Immature natural killer cell (primary cell): ENCODE measurements at regions not wholly inside any gene's neighbourhood (a gene's known extent, or its start where the extent isn't known, plus 50 kb on each side); places are given as distances from the start of the nearest gene placed in this dataset.

ENCODE experiments used
- DNase-seq, 3 donors: peaks; one replicate each; pipeline ENCODE4 v3.0.0; 2022; ENCODE audit warnings: mixed read lengths in 1 of 3
- H3K27ac Mint-ChIP-seq, 6 donors: one replicate each; pipeline ENCODE4 v1.8.0; 2020; ENCODE audit warnings: mixed read lengths in 6 of 6, mild to moderate bottlenecking in 5 of 6, inconsistent platforms in 4 of 6, moderate library complexity in 3 of 6
- H3K27me3 Mint-ChIP-seq, 3 donors: one replicate each; pipeline ENCODE4 v1.8.0; 2020 to 2021; ENCODE audit warnings: low read depth in 3 of 3, mild to moderate bottlenecking in 3 of 3, mixed read lengths in 3 of 3, moderate library complexity in 3 of 3, inconsistent platforms in 1 of 3
- H3K36me3 Mint-ChIP-seq, 3 donors: one replicate each; pipeline ENCODE4 v1.8.0; 2020; ENCODE audit warnings: mixed read lengths in 3 of 3, inconsistent platforms in 2 of 3, mild to moderate bottlenecking in 2 of 3
- H3K4me1 Mint-ChIP-seq, 2 donors: one replicate each; pipeline ENCODE4 v1.8.0; 2020; ENCODE audit warnings: inconsistent platforms in 2 of 2, mild to moderate bottlenecking in 2 of 2, mixed read lengths in 2 of 2, moderate library complexity in 1 of 2
- H3K4me3 Mint-ChIP-seq, 5 donors: one replicate each; pipeline ENCODE4 v1.8.0; 2020; ENCODE audit warnings: mild to moderate bottlenecking in 5 of 5, mixed read lengths in 5 of 5, inconsistent platforms in 3 of 5, moderate library complexity in 3 of 5
- H3K9me3 Mint-ChIP-seq, 6 donors: one replicate each; pipeline ENCODE4 v1.8.0; 2020; ENCODE audit warnings: mild to moderate bottlenecking in 6 of 6, mixed read lengths in 6 of 6, inconsistent platforms in 4 of 6, moderate library complexity in 3 of 6

DNA sequence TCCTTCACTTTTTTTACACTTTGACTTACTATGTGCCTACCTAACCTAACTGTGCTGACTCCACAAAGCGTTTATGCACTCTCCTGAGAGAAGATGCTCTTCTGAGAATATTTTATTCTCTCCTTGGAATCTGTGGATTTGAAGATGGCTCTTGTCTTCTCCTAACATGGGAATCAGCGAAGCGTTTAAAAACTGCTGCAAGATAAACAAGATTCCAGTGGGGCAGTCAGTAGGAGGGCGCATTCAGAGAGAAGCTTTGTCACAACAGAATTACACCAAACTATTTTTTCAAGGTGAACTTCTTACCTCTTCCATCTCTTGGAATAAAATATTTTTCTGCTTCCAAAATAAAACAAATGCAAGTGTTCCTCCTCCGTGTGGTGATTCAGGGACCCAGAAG lies 113.1 kb downstream of the FOXD2 start:
- no peak for DNase-seq
- H3K27me3 Mint-ChIP-seq = peaks cover 0 to 3% (median 2%) of the 10 kb centered on the region in 3 donors
- no peaks in the 10 kb centered on the region for H3K4me1 Mint-ChIP-seq
- H3K9me3 Mint-ChIP-seq = no peaks in the 10 kb centered on the region
- no peak overlapping the region for H3K27ac Mint-ChIP-seq
- H3K36me3 Mint-ChIP-seq = no peaks in the 10 kb centered on the region
- H3K4me3 Mint-ChIP-seq = no peak overlapping the region

DNA sequence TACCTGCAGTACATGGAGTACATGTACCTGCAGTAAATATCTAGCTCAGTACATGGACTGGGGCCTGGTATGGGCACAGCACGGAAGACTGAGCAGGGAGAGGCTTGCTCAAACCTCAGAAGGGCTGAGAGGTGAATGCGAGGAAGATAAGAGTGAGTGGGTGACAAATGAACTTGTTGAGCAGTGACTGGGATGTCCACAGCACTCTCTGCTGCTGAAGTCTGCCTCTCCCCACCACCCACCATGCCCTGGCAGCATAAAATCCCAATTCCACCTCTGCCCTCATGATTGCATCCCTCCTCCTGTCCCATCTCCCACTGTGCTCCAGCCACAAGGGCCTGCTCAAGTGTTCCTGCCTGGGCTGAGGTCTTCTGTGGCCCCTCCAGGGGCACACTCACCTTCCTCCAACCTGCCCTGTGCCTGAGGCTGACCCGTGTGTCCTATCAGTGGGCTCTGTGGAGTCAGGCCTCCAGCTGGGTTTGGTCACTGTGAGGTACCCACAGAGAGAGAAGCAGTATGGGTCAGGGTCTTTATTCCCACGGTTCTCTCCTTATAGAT lies 114.2 kb downstream of the FOXD2 start:
- no peaks in the 10 kb centered on the region for H3K36me3 Mint-ChIP-seq
- H3K9me3 Mint-ChIP-seq = no peaks in the 10 kb centered on the region
- H3K4me3 Mint-ChIP-seq = no peak overlapping the region
- no peak overlapping the region for H3K27ac Mint-ChIP-seq
- no peaks in the 10 kb centered on the region for H3K4me1 Mint-ChIP-seq
- H3K27me3 Mint-ChIP-seq = peaks cover 0 to 10% (median 2%) of the 10 kb centered on the region in 3 donors
- DNase-seq = no peak

DNA sequence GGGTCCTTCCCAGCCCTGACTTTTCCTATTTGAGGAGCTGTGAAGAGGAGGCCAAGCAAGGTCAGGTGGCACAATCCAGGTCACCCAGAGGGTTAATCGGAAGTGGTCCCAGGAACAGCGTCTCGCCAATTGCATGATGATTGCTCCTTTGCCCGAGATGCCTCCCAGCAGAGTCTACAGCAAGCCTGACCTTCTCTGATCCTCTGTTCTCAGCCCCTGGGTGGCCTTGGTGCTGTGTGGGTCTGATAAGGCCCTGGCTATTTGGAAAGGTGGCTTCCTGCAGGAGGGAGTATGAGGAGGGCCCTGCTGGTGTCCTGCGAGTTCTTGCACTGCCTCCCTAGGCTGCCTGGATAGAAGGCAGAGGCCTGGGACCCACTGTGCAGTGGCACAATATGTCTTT lies 116.2 kb downstream of the FOXD2 start:
- DNase-seq = no peak
- H3K4me1 Mint-ChIP-seq = no peaks in the 10 kb centered on the region
- no peaks in the 10 kb centered on the region for H3K9me3 Mint-ChIP-seq
- H3K36me3 Mint-ChIP-seq = no peaks in the 10 kb centered on the region
- H3K27ac Mint-ChIP-seq = no peak overlapping the region
- no peak overlapping the region for H3K4me3 Mint-ChIP-seq
- peaks cover 0 to 10% (median 2%) of the 10 kb centered on the region in 3 donors for H3K27me3 Mint-ChIP-seq

DNA sequence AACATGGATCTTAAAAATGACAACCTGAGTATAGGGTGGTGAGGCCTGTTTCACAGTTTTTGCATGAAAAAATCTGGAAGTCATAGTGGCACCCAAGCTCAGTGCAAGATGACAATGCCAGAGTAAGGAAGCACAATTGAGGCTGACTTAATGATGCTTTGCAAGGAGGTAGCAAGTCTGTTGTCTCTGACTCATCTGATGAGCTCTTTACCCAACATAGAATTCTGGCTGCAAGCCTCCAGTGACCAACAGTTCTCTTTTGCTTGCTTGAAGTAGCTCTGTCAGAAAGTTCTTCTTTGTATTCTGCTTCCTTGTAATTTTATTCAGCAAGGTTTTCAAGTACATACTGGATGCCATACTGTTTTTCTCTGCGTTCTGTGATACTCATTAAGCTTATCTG lies 117.1 kb downstream of the FOXD2 start:
- H3K4me3 Mint-ChIP-seq = no peak overlapping the region
- no peak for DNase-seq
- H3K4me1 Mint-ChIP-seq = no peaks in the 10 kb centered on the region
- no peaks in the 10 kb centered on the region for H3K36me3 Mint-ChIP-seq
- H3K9me3 Mint-ChIP-seq = no peaks in the 10 kb centered on the region
- H3K27ac Mint-ChIP-seq = no peak overlapping the region
- peaks cover 0 to 10% (median 2%) of the 10 kb centered on the region in 3 donors for H3K27me3 Mint-ChIP-seq

DNA sequence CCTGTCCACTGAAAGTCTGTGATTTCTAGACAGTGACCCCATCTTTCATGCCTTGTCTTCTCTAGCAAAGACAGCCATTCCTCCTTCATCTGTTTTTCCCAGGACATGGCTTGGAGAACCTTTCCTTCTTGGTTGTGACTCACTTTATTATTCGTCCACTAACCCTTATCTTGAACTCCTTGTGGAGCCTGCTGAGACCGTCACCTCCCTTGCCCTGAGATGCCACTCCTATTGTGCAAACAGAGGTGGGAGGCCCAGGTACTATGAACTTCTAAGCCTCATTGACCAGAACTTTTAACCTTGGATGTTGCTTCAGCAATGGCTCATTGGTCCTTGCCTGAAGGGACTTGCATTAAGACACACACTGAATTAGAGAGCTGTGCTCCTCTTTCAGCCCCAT lies 117.5 kb downstream of the FOXD2 start:
- Mint-ChIP-seq H3K9me3 (no peaks in the 10 kb centered on the region), H3K4me3 (no peak overlapping the region), H3K27ac (no peak overlapping the region), H3K4me1 (no peaks in the 10 kb centered on the region), H3K27me3 (peaks cover 2 to 10% (median 2%) of the 10 kb centered on the region in 3 donors), H3K36me3 (no peaks in the 10 kb centered on the region)
- DNase-seq = no peak

DNA sequence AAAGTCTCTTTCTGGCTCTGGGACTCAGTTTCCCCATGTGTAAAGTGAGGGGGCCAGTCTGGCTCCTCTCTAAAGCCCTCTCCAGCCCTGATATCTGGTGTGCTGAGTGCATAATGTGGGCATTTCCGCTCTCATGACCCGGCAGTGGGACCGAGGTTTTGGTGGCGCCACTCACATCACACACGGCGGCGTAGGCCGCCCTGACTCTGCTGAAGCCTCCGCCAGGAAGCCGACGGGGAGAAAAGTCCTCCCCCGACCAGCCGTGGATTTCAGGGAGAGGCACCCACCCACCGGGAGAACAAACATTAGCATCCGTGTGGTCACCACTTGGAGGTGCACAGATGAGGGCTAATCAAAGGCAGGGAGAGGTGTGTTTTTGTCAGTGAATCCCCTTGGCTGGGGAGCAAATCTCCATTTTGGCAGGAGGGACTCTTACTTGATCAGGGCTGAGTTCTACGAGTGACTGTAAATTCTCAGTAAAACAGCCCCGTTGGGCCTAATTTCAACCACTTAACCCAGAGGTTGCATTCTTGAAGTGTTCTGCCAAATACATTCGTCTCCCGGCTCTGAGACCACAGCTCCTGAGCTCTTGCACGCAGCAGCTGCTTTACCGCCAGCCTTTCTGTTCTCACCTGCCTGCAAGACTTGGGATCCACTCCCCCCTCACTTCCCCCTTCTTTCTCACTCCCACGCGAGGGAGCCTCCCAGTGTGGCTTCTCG lies 118.2 kb downstream of the FOXD2 start:
- peaks cover 2 to 10% (median 2%) of the 10 kb centered on the region in 3 donors for H3K27me3 Mint-ChIP-seq

DNA sequence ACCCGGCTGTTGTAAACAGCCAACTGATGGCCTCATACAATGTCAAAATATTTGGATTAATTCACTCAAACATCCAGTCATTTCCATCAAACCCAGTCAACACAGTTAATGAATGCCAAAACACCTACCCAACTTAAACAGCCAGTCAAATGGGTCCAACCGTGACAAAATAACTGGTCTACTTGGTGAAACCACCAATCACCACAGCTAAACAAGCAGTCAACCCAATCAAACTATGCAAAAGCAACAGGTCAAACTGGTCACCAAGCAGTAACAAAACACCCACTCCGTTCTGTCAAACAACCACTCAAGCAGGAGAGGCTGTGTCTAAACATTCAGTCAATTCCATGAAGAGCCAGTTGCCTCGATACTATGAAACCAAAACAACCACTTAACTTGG lies 119.2 kb downstream of the FOXD2 start:
- Mint-ChIP-seq H3K4me1 (no peaks in the 10 kb centered on the region), H3K27ac (no peak overlapping the region), H3K4me3 (no peak overlapping the region), H3K27me3 (peaks cover 2 to 10% (median 6%) of the 10 kb centered on the region in 3 donors), H3K9me3 (no peaks in the 10 kb centered on the region), H3K36me3 (no peaks in the 10 kb centered on the region)
- no peak for DNase-seq

More for the DNA sequence above, 118.2 kb downstream of the FOXD2 start:
- H3K36me3 Mint-ChIP-seq = no peaks in the 10 kb centered on the region
- no peaks in the 10 kb centered on the region for H3K9me3 Mint-ChIP-seq
- DNase-seq = no peak
- no peak overlapping the region for H3K27ac Mint-ChIP-seq
- no peak overlapping the region for H3K4me3 Mint-ChIP-seq
- H3K4me1 Mint-ChIP-seq = no peaks in the 10 kb centered on the region

DNA sequence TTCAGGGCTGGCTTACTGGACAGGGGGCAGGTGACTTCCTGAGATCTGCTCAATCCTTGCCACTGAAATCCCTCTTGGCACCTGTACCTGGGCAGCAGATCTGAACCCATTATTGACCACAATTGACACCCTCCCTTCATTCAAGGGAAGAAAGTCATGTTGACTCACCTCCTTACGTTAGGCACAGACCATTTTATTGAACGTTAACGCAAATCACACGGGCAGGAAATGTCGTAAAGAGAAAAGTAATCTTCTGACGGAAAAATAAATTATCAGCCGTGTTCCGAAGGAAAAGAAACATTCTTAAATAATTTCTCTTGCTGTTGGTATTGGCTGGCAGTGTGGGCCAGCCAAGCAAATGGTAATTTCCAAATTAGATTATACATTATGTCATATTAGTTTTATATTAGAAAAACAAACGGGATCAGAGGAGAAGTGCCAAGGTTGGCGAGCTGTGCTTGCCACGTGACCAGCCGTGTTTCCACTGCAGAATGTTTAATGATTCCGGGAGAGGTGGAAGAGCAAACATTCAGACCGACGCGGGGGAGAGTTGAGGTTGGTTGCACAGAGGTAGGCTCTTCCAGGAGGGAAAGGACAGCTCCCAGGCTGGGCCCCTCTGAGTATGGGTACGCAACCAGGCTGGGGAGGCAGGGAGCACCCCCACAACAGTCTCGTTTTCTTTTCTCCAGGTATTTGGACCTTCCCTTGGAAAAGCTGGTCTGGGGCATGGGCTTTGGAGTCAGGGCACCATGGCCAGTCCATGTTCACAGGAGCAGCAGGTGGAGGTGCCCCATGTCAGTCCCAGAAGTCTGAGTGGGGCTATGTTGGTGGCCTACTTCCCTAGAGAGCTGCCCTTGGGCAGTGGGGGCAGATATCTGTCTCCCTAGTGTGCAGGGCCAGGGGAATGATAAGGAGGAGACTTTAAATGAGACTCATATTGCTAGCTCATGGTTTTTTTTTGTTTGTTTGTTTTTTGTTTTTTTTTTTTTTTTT lies 121.1 kb downstream of the FOXD2 start:
- Mint-ChIP-seq H3K4me3 (no peak overlapping the region), H3K27ac (no peak overlapping the region), H3K27me3 (peaks cover 2 to 8% (median 6%) of the 10 kb centered on the region in 3 donors), H3K36me3 (no peaks in the 10 kb centered on the region), H3K4me1 (peaks cover 0 to 10% of the 10 kb centered on the region in 2 donors), H3K9me3 (no peaks in the 10 kb centered on the region)
- DNase-seq = no peak

DNA sequence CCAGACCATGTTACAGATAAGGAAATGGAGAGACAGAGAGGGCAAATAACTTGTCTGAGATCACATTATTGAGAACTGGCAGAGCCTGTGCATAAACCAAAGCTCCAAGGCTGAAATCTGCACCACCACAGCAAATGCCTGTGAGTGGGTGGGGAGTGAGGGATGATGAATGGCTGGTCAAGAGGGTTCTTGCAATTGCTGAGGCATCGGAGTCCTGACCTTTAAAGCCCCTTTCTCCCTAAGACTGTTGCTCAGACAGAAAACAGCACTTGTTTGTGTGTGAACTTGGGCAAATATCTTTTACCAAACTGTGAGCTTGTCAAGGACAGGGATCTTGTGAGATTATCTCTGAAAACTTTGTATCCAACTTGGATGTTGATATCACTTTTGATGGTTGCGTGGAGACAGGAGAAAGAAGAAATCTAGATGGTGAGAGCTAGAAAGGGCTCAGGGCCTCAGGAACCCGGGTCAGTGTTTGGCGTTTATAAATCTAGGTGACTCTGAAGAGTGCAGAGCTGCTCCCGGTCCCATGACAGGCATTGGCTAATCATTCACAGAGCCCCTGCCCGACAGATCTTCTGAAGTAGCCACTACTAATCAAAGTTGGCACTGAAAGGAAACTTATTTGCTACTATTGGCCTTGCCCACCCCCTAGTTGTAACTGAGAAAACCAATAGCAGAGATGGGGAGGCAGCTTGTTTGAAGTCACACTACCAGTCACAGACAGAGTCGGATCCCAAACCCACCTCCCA lies 122.3 kb downstream of the FOXD2 start:
- Mint-ChIP-seq H3K4me1 (peaks cover 0 to 10% of the 10 kb centered on the region in 2 donors), H3K9me3 (no peaks in the 10 kb centered on the region)

DNA sequence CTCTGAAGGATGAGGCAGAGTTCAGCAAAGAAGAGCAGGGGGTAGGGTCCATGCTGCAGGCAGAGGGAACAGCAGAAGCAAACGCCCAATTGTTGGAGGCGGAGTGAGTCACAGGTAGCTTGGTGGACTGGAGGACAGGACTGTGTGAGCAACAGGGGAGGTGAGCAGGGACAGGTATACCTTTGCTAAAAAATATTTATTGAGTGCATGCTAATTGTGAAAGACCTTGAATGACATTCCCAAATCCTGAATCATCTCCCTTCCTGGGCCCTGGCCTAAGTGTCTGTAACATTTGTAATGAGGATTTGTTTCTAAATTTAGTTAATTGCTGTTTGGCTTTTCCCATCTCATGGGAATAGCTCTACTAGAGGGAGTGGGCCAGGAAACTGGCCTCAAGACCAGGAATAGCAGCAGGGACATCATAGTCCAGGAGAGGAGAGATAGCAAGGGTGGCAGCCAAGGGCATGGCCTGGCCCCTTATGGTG lies 123.7 kb downstream of the FOXD2 start:
- peaks cover 0 to 10% of the 10 kb centered on the region in 2 donors for H3K4me1 Mint-ChIP-seq

More for the DNA sequence above, 122.3 kb downstream of the FOXD2 start:
- H3K36me3 Mint-ChIP-seq = no peaks in the 10 kb centered on the region
- no peak for DNase-seq
- H3K27ac Mint-ChIP-seq = no peak overlapping the region
- H3K27me3 Mint-ChIP-seq = peaks cover 5 to 10% (median 6%) of the 10 kb centered on the region in 3 donors
- H3K4me3 Mint-ChIP-seq = no peak overlapping the region

DNA sequence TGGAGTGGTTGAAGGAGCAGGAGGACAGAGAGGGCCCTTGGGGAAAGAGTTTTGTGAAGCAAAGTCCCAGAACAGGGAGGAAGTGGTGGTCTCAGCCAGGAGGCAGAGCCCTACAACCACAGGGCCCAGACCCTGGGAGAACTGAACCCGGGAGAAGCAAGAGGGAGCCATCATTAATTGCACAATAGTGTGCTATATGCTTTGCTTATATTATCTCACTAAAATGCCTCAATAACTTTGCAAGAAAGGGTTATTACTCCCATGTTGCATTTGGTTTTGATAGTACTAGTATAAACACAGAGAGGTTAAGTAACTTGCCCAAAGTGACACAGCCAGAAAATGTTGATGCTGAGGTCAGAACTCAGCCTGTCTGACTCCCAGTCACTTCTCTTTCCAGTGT lies 124.3 kb downstream of the FOXD2 start:
- Mint-ChIP-seq H3K27me3 (peaks cover 2 to 5% (median 4%) of the 10 kb centered on the region in 3 donors), H3K9me3 (no peaks in the 10 kb centered on the region), H3K4me1 (peaks cover 0 to 10% of the 10 kb centered on the region in 2 donors), H3K27ac (no peak overlapping the region), H3K36me3 (no peaks in the 10 kb centered on the region), H3K4me3 (no peak overlapping the region)
- no peak for DNase-seq

More for the DNA sequence above, 123.7 kb downstream of the FOXD2 start:
- H3K27me3 Mint-ChIP-seq = peaks cover 4 to 8% (median 5%) of the 10 kb centered on the region in 3 donors
- DNase-seq = no peak
- H3K4me3 Mint-ChIP-seq = no peak overlapping the region
- H3K27ac Mint-ChIP-seq = no peak overlapping the region
- no peaks in the 10 kb centered on the region for H3K36me3 Mint-ChIP-seq
- no peaks in the 10 kb centered on the region for H3K9me3 Mint-ChIP-seq

DNA sequence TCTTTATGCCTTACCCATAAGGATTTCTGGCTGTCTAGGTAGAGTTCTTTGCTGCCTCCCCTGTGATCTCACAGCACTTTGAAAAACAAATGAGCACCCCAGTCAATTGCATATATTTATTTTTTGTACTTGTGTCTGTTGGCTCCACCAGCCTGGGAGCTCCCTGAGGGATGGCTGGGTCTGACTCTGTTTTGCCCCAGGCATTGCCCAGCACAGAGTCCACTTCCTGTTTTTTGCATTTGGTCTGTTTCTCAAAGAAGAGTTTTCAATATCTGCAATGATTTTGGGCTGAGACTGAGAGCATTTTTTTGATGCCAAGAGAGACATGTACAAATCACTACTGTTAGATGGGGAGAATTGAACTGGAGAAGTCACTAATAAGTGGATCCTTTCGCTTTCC lies 125.0 kb downstream of the FOXD2 start:
- no peak for DNase-seq
- Mint-ChIP-seq H3K27me3 (peaks cover 2 to 5% (median 4%) of the 10 kb centered on the region in 3 donors), H3K9me3 (no peaks in the 10 kb centered on the region), H3K36me3 (no peaks in the 10 kb centered on the region), H3K4me3 (no peak overlapping the region), H3K4me1 (peaks cover 0 to 10% of the 10 kb centered on the region in 2 donors), H3K27ac (no peak overlapping the region)

DNA sequence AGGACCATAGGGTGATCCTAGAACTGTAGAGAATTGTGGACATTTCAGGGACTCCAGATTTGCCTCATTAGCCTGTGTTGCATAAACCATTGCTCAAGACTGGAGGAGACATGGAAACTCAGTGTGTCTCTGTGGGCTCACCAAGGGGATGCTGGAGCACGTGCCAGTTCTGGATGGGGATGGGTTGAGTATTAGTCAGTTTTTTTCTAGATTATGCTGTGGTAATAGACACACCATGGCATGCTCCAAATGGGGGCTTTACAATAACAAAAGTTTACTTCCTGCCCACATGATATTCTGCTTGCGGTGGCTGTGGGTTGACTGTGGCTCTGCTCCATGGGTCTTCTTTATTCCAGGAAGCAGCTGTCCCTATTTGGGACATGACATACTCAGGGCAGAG lies 125.4 kb downstream of the FOXD2 start:
- Mint-ChIP-seq H3K27ac (no peak overlapping the region), H3K27me3 (peaks cover 2 to 5% (median 4%) of the 10 kb centered on the region in 3 donors), H3K4me3 (no peak overlapping the region), H3K9me3 (no peaks in the 10 kb centered on the region), H3K4me1 (peaks cover 0 to 10% of the 10 kb centered on the region in 2 donors), H3K36me3 (no peaks in the 10 kb centered on the region)
- DNase-seq = no peak
